WTC11 (cell line): ENCODE measurements at regions not wholly inside any gene's neighbourhood (a gene's known extent, or its start where the extent isn't known, plus 50 kb on each side); places are given as distances from the start of the nearest gene placed in this dataset.
"Not testable (repeated sequence)": the region's sequence is repeated elsewhere in the genome, so short reads cannot be mapped to it uniquely, and the experiment has no call there.

Experiments used
- ATF1 ChIP-seq: sonication (generic); formaldehyde crosslinking; IDR thresholded peaks from 2 replicates; pipeline ENCODE4 v1.8.1; 2023; ENCODE audit warnings: mild to moderate bottlenecking, moderate library complexity, missing genetic modification reagents
- CTCF ChIP-seq: fragments of 200-600 bp; IDR thresholded peaks from 2 replicates; pipeline ENCODE4 v1.8.0; 2022; ENCODE audit warnings: antibody characterized with exemption
- FOXJ3 ChIP-seq: sonication (generic); formaldehyde crosslinking; IDR thresholded peaks from 2 replicates; pipeline ENCODE4 v1.9.0; 2021; ENCODE audit warnings: missing genetic modification reagents, mild to moderate bottlenecking, borderline replicate concordance
- FOXP4 ChIP-seq: sonication (generic); formaldehyde crosslinking; IDR thresholded peaks from 2 replicates; pipeline ENCODE4 v1.8.0; 2022; ENCODE audit warnings: mild to moderate bottlenecking, missing genetic modification reagents
- GABPB1 ChIP-seq: sonication (generic); formaldehyde crosslinking; IDR thresholded peaks from 2 replicates; pipeline ENCODE4 v1.8.1; 2023; ENCODE audit warnings: mild to moderate bottlenecking, missing genetic modification reagents
- JUN ChIP-seq: sonication (generic); formaldehyde crosslinking; IDR thresholded peaks from 2 replicates; pipeline ENCODE4 v1.8.0; 2023; ENCODE audit warnings: mild to moderate bottlenecking, missing genetic modification reagents
- KAT7 ChIP-seq: sonication (generic); formaldehyde crosslinking; IDR thresholded peaks from 2 replicates; pipeline ENCODE4 v1.8.1; 2023; ENCODE audit warnings: missing genetic modification reagents, mild to moderate bottlenecking, borderline replicate concordance
- MLX ChIP-seq: sonication (generic); formaldehyde crosslinking; IDR thresholded peaks from 2 replicates; pipeline ENCODE4 v1.8.1; 2023; ENCODE audit warnings: mild to moderate bottlenecking, missing genetic modification reagents, moderate library complexity
- TCF7 ChIP-seq: sonication (generic); formaldehyde crosslinking; IDR thresholded peaks from 2 replicates; pipeline ENCODE4 v1.8.0; 2022; ENCODE audit warnings: mild to moderate bottlenecking, low read depth, missing genetic modification reagents, moderate library complexity
- TEAD4 ChIP-seq: sonication (generic); formaldehyde crosslinking; IDR thresholded peaks from 2 replicates; pipeline ENCODE4 v1.8.0; 2022; ENCODE audit warnings: mild to moderate bottlenecking, missing genetic modification reagents
- ZNF138 ChIP-seq: sonication (generic); formaldehyde crosslinking; conservative IDR thresholded peaks from 2 replicates; pipeline ENCODE4 v1.8.1; 2022; ENCODE audit warnings: mild to moderate bottlenecking, moderate library complexity, missing genetic modification reagents
- TF ChIP-seq, protein P1 (sequence below): sonication (generic); formaldehyde crosslinking; IDR thresholded peaks from 2 replicates; pipeline ENCODE4 v1.8.0; 2023; ENCODE audit warnings: mild to moderate bottlenecking, missing genetic modification reagents
- TF ChIP-seq, protein P2 (sequence below): sonication (generic); formaldehyde crosslinking; IDR thresholded peaks from 2 replicates; pipeline ENCODE4 v1.8.1; 2023; ENCODE audit warnings: mild to moderate bottlenecking, missing genetic modification reagents, moderate library complexity
- TF ChIP-seq, protein P3 (sequence below): fragments of 250-450 bp; sonication (Bioruptor Pico); IDR thresholded peaks from 2 replicates; pipeline ENCODE4 v1.9.0; 2021; ENCODE audit warnings: mild to moderate bottlenecking, borderline replicate concordance

GRCh38 chr4:9532134-9532862 lies 88.1 kb downstream of the DEFB131A start:
- not testable (repeated sequence) for TF ChIP-seq GABPB1 (CRISPR knock-in tag); ZNF138 (CRISPR knock-in tag); JUN (CRISPR knock-in tag); ATF1 (CRISPR knock-in tag); TCF7 (CRISPR knock-in tag); FOXJ3 (CRISPR knock-in tag); FOXP4 (CRISPR knock-in tag); TEAD4 (CRISPR knock-in tag); KAT7; MLX (CRISPR knock-in tag)
- TF ChIP-seq CTCF: peak; percentile 87
- TF ChIP-seq, protein P1, sequence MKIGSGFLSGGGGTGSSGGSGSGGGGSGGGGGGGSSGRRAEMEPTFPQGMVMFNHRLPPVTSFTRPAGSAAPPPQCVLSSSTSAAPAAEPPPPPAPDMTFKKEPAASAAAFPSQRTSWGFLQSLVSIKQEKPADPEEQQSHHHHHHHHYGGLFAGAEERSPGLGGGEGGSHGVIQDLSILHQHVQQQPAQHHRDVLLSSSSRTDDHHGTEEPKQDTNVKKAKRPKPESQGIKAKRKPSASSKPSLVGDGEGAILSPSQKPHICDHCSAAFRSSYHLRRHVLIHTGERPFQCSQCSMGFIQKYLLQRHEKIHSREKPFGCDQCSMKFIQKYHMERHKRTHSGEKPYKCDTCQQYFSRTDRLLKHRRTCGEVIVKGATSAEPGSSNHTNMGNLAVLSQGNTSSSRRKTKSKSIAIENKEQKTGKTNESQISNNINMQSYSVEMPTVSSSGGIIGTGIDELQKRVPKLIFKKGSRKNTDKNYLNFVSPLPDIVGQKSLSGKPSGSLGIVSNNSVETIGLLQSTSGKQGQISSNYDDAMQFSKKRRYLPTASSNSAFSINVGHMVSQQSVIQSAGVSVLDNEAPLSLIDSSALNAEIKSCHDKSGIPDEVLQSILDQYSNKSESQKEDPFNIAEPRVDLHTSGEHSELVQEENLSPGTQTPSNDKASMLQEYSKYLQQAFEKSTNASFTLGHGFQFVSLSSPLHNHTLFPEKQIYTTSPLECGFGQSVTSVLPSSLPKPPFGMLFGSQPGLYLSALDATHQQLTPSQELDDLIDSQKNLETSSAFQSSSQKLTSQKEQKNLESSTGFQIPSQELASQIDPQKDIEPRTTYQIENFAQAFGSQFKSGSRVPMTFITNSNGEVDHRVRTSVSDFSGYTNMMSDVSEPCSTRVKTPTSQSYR: not testable (repeated sequence)
- TF ChIP-seq, protein P2, sequence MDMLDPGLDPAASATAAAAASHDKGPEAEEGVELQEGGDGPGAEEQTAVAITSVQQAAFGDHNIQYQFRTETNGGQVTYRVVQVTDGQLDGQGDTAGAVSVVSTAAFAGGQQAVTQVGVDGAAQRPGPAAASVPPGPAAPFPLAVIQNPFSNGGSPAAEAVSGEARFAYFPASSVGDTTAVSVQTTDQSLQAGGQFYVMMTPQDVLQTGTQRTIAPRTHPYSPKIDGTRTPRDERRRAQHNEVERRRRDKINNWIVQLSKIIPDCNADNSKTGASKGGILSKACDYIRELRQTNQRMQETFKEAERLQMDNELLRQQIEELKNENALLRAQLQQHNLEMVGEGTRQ (CRISPR knock-in tag): not testable (repeated sequence)
- TF ChIP-seq, protein P3, sequence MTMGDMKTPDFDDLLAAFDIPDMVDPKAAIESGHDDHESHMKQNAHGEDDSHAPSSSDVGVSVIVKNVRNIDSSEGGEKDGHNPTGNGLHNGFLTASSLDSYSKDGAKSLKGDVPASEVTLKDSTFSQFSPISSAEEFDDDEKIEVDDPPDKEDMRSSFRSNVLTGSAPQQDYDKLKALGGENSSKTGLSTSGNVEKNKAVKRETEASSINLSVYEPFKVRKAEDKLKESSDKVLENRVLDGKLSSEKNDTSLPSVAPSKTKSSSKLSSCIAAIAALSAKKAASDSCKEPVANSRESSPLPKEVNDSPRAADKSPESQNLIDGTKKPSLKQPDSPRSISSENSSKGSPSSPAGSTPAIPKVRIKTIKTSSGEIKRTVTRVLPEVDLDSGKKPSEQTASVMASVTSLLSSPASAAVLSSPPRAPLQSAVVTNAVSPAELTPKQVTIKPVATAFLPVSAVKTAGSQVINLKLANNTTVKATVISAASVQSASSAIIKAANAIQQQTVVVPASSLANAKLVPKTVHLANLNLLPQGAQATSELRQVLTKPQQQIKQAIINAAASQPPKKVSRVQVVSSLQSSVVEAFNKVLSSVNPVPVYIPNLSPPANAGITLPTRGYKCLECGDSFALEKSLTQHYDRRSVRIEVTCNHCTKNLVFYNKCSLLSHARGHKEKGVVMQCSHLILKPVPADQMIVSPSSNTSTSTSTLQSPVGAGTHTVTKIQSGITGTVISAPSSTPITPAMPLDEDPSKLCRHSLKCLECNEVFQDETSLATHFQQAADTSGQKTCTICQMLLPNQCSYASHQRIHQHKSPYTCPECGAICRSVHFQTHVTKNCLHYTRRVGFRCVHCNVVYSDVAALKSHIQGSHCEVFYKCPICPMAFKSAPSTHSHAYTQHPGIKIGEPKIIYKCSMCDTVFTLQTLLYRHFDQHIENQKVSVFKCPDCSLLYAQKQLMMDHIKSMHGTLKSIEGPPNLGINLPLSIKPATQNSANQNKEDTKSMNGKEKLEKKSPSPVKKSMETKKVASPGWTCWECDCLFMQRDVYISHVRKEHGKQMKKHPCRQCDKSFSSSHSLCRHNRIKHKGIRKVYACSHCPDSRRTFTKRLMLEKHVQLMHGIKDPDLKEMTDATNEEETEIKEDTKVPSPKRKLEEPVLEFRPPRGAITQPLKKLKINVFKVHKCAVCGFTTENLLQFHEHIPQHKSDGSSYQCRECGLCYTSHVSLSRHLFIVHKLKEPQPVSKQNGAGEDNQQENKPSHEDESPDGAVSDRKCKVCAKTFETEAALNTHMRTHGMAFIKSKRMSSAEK: not testable (repeated sequence)
